B cell (primary cell): ENCODE measurements at regions not wholly inside any gene's neighbourhood (a gene's known extent, or its start where the extent isn't known, plus 50 kb on each side); places are given as distances from the start of the nearest gene placed in this dataset.

Source experiments
- ATAC-seq: fragments of 200-7000 bp; cut with Tn5 transposase; one replicate; pipeline ENCODE4 v1.10.0; 2021; ENCODE audit warnings: low read depth, mild to moderate bottlenecking, moderate number of reproducible peaks, moderate library complexity
- CTCF ChIA-PET: fragments of 350-600 bp; sonication (Branson Sonifier 250); formaldehyde crosslinking; loops from one replicate; lab custom pipeline; 2021; ENCODE audit warnings: antibody characterized with exemption, inconsistent platforms; lab: Charles Lee
- POLR2A ChIA-PET: fragments of 350-600 bp; sonication (Branson Sonifier 250); formaldehyde crosslinking; loops from one replicate; lab custom pipeline; 2021; ENCODE audit warnings: antibody characterized with exemption; lab: Charles Lee
- DNase-seq: peaks from one replicate; pipeline ENCODE4 v3.0.0; 2013
- H2AFZ ChIP-seq: 2 replicates; pipeline ENCODE4 v1.6.1; 2012; ENCODE audit warnings: mild to moderate bottlenecking, low read depth, low read length; ENCODE audit not compliant: insufficient read depth, poor library complexity, severe bottlenecking
- H3K27ac ChIP-seq, 2 donors: 1 replicate in 1 of 2; 2 replicates in 1 of 2; pipeline ENCODE4 v1.5.1; 2012 to 2013; ENCODE audit warnings: low read length in 2 of 2, mild to moderate bottlenecking in 2 of 2, moderate library complexity in 1 of 2
- H3K27me3 ChIP-seq, 4 experiments: fragments of 200-600 bp in 1 of 4; sonication (generic) in 1 of 4; replicated peaks in 1 of 4; 1 replicate in 2 of 4; 2 replicates in 2 of 4; pipeline versions ENCODE4 v1.6.1 to v1.7.0; 2013 to 2016; ENCODE audit warnings: low read length in 3 of 4, mild to moderate bottlenecking in 2 of 4, mixed read lengths in 1 of 4, moderate library complexity in 1 of 4; ENCODE audit not compliant: insufficient read depth in 4 of 4, control insufficient read depth in 3 of 4; ENCODE audit errors: control extremely low read depth in 1 of 4
- H3K36me3 ChIP-seq, 2 experiments: replicated peaks in 1 of 2; 1 replicate in 1 of 2; 2 replicates in 1 of 2; pipeline versions ENCODE4 v1.6.1 to v1.7.1; 2013; ENCODE audit warnings: low read length in 1 of 2; ENCODE audit not compliant: insufficient read depth in 2 of 2, control insufficient read depth in 1 of 2; ENCODE audit errors: control extremely low read depth in 1 of 2, extremely low read depth in 1 of 2
- H3K4me1 ChIP-seq, 2 donors: fragments of 200-600 bp in 1 of 2; sonication (generic) in 1 of 2; 1 replicate in 1 of 2; 2 replicates in 1 of 2; pipeline versions ENCODE4 v1.5.1 to v1.6.1; 2013 to 2017; ENCODE audit warnings: low read length in 2 of 2; ENCODE audit not compliant: control insufficient read depth in 2 of 2, insufficient read depth in 2 of 2
- H3K4me2 ChIP-seq: replicated peaks from 2 replicates; pipeline ENCODE3; 2012; ENCODE audit warnings: mild to moderate bottlenecking, low read depth, low read length; ENCODE audit not compliant: poor library complexity, severe bottlenecking
- H3K4me3 ChIP-seq, 5 experiments: fragments of 200-600 bp in 1 of 5; sonication (generic) in 1 of 5; 1 replicate in 3 of 5; 2 replicates in 2 of 5; pipeline versions ENCODE4 v1.5.1 to v1.7.0; 2011 to 2016; ENCODE audit warnings: low read length in 4 of 5, mild to moderate bottlenecking in 4 of 5, low read depth in 2 of 5, control low read depth in 1 of 5, moderate library complexity in 1 of 5; ENCODE audit not compliant: insufficient read depth in 1 of 5; ENCODE audit errors: control extremely low read depth in 1 of 5, extremely low read depth in 1 of 5
- H3K79me2 ChIP-seq: fragments of 200-600 bp; sonication (generic); one replicate; pipeline ENCODE4 v1.6.0; 2016; ENCODE audit warnings: low read length; ENCODE audit not compliant: control insufficient read depth, insufficient read depth
- H3K9ac ChIP-seq: fragments of 200-600 bp; sonication (generic); 2 replicates; pipeline ENCODE4 v1.6.1; 2017; ENCODE audit warnings: mild to moderate bottlenecking, low read length, moderate library complexity
- H3K9me3 ChIP-seq, 3 donors: one replicate each; pipeline versions ENCODE4 v1.6.1 to v1.7.1; 2013; ENCODE audit warnings: low read length in 2 of 3; ENCODE audit not compliant: control insufficient read depth in 2 of 3, insufficient read depth in 1 of 3; ENCODE audit errors: control extremely low read depth in 1 of 3
- H4K20me1 ChIP-seq: 2 replicates; pipeline ENCODE4 v1.6.0; 2012; ENCODE audit warnings: mild to moderate bottlenecking, low read length; ENCODE audit not compliant: insufficient read depth, control insufficient read depth, poor library complexity, severe bottlenecking
- H3K27ac Mint-ChIP-seq: one replicate; pipeline ENCODE4 v1.8.0; 2021; ENCODE audit warnings: mixed read lengths
- H3K27me3 Mint-ChIP-seq: one replicate; pipeline ENCODE4 v1.8.0; 2021; ENCODE audit warnings: mixed read lengths
- H3K4me1 Mint-ChIP-seq: one replicate; pipeline ENCODE4 v1.8.0; 2021; ENCODE audit warnings: mixed read lengths
- H3K4me3 Mint-ChIP-seq: one replicate; pipeline ENCODE4 v1.8.0; 2021; ENCODE audit warnings: mixed read lengths
- H3K9me3 Mint-ChIP-seq: one replicate; pipeline ENCODE4 v1.8.0; 2022; ENCODE audit warnings: mixed read lengths; ENCODE audit not compliant: insufficient read depth
- EZH2 ChIP-seq: IDR thresholded peaks from 2 replicates; pipeline ENCODE4 v1.6.1; 2012; ENCODE audit warnings: borderline replicate concordance, low read depth, mild to moderate bottlenecking, moderate library complexity, low read length; ENCODE audit not compliant: insufficient read depth, poor library complexity, severe bottlenecking
- WGBS: methylation state at CpG from one replicate; pipeline ENCODE4 v1.1.5; 2013; ENCODE audit warnings: missing lambda C conversion rate; ENCODE audit not compliant: insufficient coverage; 5-methylcytosine and 5-hydroxymethylcytosine counted together
- intact Hi-C: fragments of 100-400 bp; cut with micrococcal nuclease; formaldehyde crosslinking; loops from one replicate; pipeline ENCODE4 v1.10.0; 2022
- TF ChIP-seq, protein P1 (sequence below): fragments of 200-600 bp; IDR thresholded peaks from one replicate; pipeline ENCODE4 v1.8.0; 2022; ENCODE audit warnings: antibody characterized with exemption, mild to moderate bottlenecking

DNA sequence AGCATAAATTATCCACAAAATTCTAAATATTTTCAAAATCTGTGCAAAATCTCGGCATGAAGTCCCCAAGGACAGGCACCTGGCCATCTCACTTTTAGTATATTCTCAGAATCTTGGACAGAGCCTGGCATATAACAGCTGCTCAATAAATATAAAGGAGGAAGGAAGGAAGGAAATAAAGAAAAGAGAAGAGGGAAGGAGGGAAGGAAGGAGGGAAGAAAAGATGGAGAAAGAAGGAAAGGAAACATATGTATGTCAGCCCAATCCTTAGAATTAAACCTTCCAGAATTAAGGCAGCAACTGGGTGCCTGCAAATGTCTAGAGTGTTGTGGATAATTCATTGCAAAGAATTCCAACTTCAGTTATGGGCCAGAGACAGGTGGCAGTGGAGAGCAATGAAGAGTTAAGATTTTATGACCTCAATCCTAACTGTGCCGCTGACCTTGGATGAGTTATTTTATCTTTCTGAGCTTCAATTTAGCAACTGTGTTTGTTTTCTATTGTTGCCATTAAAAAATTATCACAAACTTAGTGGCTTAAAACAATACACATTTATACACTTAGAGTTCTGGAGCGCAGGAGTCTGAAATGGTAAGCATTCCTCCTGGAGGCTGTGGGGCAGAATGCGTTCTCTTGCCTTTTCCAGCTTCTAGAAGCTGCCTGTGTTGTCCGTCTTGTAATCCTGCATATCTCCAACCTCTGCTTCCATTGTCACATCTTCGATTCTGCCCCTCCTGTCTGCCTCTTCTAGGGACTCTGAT, 200.9 kb upstream of the MSX2 start:
- no peak for TF ChIP-seq EZH2
- TF ChIP-seq, protein P1, sequence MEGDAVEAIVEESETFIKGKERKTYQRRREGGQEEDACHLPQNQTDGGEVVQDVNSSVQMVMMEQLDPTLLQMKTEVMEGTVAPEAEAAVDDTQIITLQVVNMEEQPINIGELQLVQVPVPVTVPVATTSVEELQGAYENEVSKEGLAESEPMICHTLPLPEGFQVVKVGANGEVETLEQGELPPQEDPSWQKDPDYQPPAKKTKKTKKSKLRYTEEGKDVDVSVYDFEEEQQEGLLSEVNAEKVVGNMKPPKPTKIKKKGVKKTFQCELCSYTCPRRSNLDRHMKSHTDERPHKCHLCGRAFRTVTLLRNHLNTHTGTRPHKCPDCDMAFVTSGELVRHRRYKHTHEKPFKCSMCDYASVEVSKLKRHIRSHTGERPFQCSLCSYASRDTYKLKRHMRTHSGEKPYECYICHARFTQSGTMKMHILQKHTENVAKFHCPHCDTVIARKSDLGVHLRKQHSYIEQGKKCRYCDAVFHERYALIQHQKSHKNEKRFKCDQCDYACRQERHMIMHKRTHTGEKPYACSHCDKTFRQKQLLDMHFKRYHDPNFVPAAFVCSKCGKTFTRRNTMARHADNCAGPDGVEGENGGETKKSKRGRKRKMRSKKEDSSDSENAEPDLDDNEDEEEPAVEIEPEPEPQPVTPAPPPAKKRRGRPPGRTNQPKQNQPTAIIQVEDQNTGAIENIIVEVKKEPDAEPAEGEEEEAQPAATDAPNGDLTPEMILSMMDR: no peak
- Histone ChIP-seq H3K4me3 (no peak overlapping the region), H2AFZ (no peak overlapping the region), H3K9me3 (peaks cover 0 to 7% (median 0%) of the 10 kb centered on the region in 3 donors), H3K4me1 (no peaks in the 10 kb centered on the region), H3K27ac (no peak overlapping the region), H3K36me3 (no peaks in the 10 kb centered on the region), H4K20me1 (no peaks in the 10 kb centered on the region), H3K9ac (no peak overlapping the region), H3K27me3 (no peaks in the 10 kb centered on the region), H3K79me2 (no peaks in the 10 kb centered on the region), H3K4me2 (no peak overlapping the region)
- no peak for ATAC-seq
- ChIA-PET CTCF (no interaction called here), POLR2A (no interaction called here)
- no peaks in the 10 kb centered on the region for H3K4me1 Mint-ChIP-seq
- no peaks in the 10 kb centered on the region for H3K9me3 Mint-ChIP-seq
- 87% methylated on average over 4 of the region's 6 CpGs for WGBS
- no peak for DNase-seq
- intact Hi-C loops: no loop called here
- H3K4me3 Mint-ChIP-seq: no peak overlapping the region
- H3K27me3 Mint-ChIP-seq: no peaks in the 10 kb centered on the region
- H3K27ac Mint-ChIP-seq: no peak overlapping the region

DNA sequence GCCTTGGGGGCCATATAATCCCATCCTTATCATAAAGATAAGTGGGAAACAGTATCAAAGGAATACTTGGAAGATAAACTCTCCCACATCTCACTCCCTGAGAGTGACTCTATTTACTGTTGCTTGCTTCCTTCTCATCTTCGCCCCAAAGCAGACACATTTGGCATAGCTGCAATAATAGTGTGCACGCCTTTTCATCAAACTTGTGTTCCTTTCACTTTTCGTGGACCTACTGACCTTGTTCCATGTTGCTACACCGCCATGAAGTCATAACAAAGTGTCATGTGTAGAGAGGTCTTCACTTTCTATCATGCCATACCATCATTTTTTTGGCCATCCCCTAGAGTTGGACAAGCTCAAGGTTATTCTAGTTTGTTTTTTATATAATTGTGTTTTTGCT, 200.0 kb upstream of the MSX2 start:
- H3K4me3 ChIP-seq: no peak overlapping the region
- POLR2A ChIA-PET: no interaction called here
- no peak overlapping the region for H3K9ac ChIP-seq
- CTCF ChIA-PET: no interaction called here
- no peaks in the 10 kb centered on the region for H3K4me1 ChIP-seq
- H3K9me3 ChIP-seq: peaks cover 0 to 7% (median 0%) of the 10 kb centered on the region in 3 donors
- H3K27me3 ChIP-seq: no peaks in the 10 kb centered on the region
- H3K4me2 ChIP-seq: no peak overlapping the region
- TF ChIP-seq EZH2: no peak
- TF ChIP-seq, protein P1: no peak
- H3K27ac Mint-ChIP-seq: no peak overlapping the region
- H3K27me3 Mint-ChIP-seq: no peaks in the 10 kb centered on the region
- WGBS: 88% methylated on average over 3 of the region's 4 CpGs
- no peaks in the 10 kb centered on the region for H4K20me1 ChIP-seq
- intact Hi-C loops: no loop called here
- no peaks in the 10 kb centered on the region for H3K4me1 Mint-ChIP-seq
- ATAC-seq (no peak), DNase-seq (no peak)
- H2AFZ ChIP-seq: no peak overlapping the region
- H3K79me2 ChIP-seq: no peaks in the 10 kb centered on the region
- H3K36me3 ChIP-seq: no peaks in the 10 kb centered on the region
- H3K27ac ChIP-seq: no peak overlapping the region
- H3K4me3 Mint-ChIP-seq: no peak overlapping the region
- H3K9me3 Mint-ChIP-seq: no peaks in the 10 kb centered on the region
